ENCODE measurements at regions not wholly inside any gene's neighbourhood (a gene's known extent, or its start where the extent isn't known, plus 50 kb on each side); places are given as distances from the start of the nearest gene placed in this dataset.

DNA sequence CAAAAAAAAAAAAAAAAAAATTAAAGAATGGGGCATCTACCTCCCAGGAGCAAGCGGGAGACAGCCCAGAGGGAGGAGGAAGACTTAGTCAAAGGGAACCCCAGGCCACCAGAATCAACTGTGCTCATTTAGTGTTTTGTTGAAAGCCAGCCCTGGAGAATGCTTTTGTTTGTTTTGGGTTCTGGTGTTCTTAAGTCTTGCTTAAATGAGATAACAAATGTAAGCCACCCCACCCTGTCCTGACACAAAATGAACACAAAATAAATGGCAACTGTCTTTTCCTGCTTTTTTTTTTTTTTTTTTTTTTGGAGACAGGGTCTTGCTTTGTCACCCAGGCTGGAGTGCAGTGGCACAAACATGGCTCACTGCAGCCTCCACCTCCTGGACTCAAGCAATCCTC, 165.0 kb upstream of the JARID2 start:
- Histone ChIP-seq H3K27me3 (no peaks in the 10 kb centered on the region), H3K36me3 (no peaks in the 10 kb centered on the region), H3K9me3 (no peaks in the 10 kb centered on the region), H3K4me1 (ENCODE audit: insufficient read depth) (no peaks in the 10 kb centered on the region), H3K27ac (no peak overlapping the region), H3K4me3 (no peak overlapping the region)
- DNase-seq = no peak
- no peak for TF ChIP-seq POLR2A (IDR thresholded peaks at IDR 0.05)
- TF ChIP-seq EP300 (IDR thresholded peaks at IDR 0.05) = no peak
- TF ChIP-seq, protein P1, sequence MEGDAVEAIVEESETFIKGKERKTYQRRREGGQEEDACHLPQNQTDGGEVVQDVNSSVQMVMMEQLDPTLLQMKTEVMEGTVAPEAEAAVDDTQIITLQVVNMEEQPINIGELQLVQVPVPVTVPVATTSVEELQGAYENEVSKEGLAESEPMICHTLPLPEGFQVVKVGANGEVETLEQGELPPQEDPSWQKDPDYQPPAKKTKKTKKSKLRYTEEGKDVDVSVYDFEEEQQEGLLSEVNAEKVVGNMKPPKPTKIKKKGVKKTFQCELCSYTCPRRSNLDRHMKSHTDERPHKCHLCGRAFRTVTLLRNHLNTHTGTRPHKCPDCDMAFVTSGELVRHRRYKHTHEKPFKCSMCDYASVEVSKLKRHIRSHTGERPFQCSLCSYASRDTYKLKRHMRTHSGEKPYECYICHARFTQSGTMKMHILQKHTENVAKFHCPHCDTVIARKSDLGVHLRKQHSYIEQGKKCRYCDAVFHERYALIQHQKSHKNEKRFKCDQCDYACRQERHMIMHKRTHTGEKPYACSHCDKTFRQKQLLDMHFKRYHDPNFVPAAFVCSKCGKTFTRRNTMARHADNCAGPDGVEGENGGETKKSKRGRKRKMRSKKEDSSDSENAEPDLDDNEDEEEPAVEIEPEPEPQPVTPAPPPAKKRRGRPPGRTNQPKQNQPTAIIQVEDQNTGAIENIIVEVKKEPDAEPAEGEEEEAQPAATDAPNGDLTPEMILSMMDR (IDR thresholded peaks at IDR 0.05) = no peak
- intact Hi-C loops (cut with DNase I) = no loop called here
- 84 to 90% (median 85%) methylated on average over 1 of the region's 1 CpG for WGBS, 3 donors

DNA sequence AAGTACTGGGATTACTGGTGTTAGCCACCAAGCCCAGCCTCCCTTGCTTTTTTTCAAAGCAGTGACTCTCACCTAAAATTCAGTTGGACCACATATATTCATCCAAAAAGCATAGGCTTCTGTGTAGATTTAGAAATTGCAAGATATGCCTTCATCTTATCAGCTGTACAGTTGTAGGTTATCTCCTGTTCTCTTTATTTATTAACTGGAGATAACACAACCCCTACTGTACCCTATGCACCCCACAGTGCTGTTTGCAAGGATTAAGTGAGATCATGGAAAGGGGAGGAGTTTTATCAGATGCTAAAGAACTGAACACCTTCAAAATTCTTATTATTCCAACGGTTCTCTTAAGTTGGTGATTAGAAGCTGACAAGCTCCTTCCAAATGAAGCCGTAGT, 164.4 kb upstream of the JARID2 start:
- intact Hi-C loops (cut with DNase I) = no loop called here
- no peaks in the 10 kb centered on the region for H3K4me1 ChIP-seq (ENCODE audit: insufficient read depth)
- no peaks in the 10 kb centered on the region for H3K36me3 ChIP-seq
- H3K9me3 ChIP-seq = no peaks in the 10 kb centered on the region
- H3K27ac ChIP-seq = no peak overlapping the region
- TF ChIP-seq POLR2A (IDR thresholded peaks at IDR 0.05) (no peak), EP300 (IDR thresholded peaks at IDR 0.05) (no peak)
- TF ChIP-seq, protein P1 (IDR thresholded peaks at IDR 0.05) = no peak
- WGBS, 3 donors = 76 to 78% (median 76%) methylated on average over 2 of the region's 2 CpGs
- no peaks in the 10 kb centered on the region for H3K27me3 ChIP-seq
- H3K4me3 ChIP-seq = no peak overlapping the region
- DNase-seq = no peak

DNA sequence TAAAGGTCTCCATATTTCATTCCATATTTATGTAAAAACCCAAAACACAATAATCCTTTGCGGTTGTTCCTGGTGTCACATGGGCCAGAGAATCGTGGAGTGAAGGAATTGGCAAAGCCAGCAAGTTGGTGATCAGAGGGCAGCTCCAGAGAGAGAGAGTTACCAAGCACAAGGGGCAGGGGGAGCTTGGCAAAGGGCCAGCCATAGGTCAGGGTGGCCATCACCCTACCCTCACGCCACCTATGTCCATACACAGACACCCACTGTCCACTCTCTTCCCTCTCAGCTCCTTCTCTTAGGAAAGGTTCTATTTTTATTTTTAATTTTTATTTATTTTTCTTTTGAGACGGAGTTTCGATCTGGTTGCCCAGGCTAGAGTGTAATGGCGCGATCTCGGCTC, 163.2 kb upstream of the JARID2 start:
- H3K4me3 ChIP-seq = no peak overlapping the region
- H3K27ac ChIP-seq = no peak overlapping the region
- 87 to 90% (median 90%) methylated on average over 8 of the region's 8 CpGs for WGBS, 3 donors
- no peak for DNase-seq
- no peaks in the 10 kb centered on the region for H3K36me3 ChIP-seq
- TF ChIP-seq, protein P1 (IDR thresholded peaks at IDR 0.05) = no peak
- TF ChIP-seq EP300 (IDR thresholded peaks at IDR 0.05) (no peak), POLR2A (IDR thresholded peaks at IDR 0.05) (no peak)
- H3K27me3 ChIP-seq = no peaks in the 10 kb centered on the region
- intact Hi-C loops (cut with DNase I) = no loop called here
- H3K4me1 ChIP-seq (ENCODE audit: insufficient read depth) = no peaks in the 10 kb centered on the region
- H3K9me3 ChIP-seq = no peaks in the 10 kb centered on the region

DNA sequence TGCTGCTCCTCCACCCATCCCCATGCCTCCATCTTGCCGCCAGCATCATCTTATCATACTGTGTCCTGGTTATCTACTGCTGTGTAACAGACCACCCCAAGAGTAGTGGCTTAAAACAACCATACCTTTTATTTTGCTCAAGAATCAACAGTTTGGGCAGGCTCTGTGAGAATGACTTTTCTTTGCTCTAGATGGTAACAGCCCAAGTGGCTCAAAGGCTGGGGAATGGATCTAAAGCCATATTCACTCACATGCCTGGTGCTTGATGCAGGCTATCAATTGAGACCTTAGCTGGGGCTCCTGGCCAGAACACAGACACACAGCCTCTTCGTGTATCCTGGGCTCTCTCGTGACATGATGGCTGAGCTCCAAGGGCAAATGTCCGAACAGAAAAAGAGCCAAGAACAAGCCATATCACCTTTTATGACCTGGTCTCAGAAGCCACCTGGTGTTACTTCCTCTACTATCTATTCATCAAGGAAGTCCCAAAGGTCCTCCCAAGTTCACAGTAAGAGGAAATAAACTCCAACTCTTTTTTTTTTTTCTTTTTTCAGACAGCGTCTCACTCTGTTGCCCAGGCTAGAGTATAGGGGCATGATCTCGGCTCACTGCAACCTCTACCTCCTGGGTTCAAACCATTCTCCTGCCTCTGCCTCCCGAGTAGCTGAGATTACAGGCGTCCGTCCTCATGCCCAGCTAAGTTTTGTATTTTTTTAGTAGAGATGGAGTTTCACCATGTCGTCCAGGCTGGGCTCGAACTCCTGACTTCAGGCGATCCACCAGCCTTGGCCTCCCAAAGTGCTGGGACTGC, 159.3 kb upstream of the JARID2 start:
- TF ChIP-seq, protein P1 (IDR thresholded peaks at IDR 0.05) = no peak
- no peak for TF ChIP-seq EP300 (IDR thresholded peaks at IDR 0.05)
- no peak for TF ChIP-seq POLR2A (IDR thresholded peaks at IDR 0.05)
- intact Hi-C loops (cut with DNase I) = no loop called here
- Histone ChIP-seq H3K36me3 (no peaks in the 10 kb centered on the region), H3K9me3 (no peaks in the 10 kb centered on the region), H3K4me1 (ENCODE audit: insufficient read depth) (no peaks in the 10 kb centered on the region), H3K4me3 (no peak overlapping the region), H3K27me3 (no peaks in the 10 kb centered on the region), H3K27ac (no peak overlapping the region)
- 74 to 82% (median 79%) methylated on average over 12 of the region's 12 CpGs for WGBS, 3 donors
- no peak for DNase-seq
